WTC11 (cell line): ENCODE measurements at regions not wholly inside any gene's neighbourhood (a gene's known extent, or its start where the extent isn't known, plus 50 kb on each side); places are given as distances from the start of the nearest gene placed in this dataset.

Experiments used
- ATAC-seq: fragments of 200-7000 bp; cut with Tn5 transposase; 2 replicates; pipeline ENCODE4 v1.10.0; 2021; ENCODE audit warnings: mild to moderate bottlenecking, moderate library complexity
- CTCF ChIA-PET: fragments of 300-600 bp; sonication (Branson Sonifier 250); formaldehyde crosslinking; loops from one replicate; lab custom pipeline; 2021; ENCODE audit warnings: antibody characterized with exemption; lab: Charles Lee
- POLR2A ChIA-PET: fragments of 350-600 bp; sonication (Branson Sonifier 250); formaldehyde crosslinking; loops from one replicate; lab custom pipeline; 2021; ENCODE audit warnings: antibody characterized with exemption; lab: Charles Lee
- DNase-seq: peaks from one replicate; pipeline ENCODE4 v3.0.0; 2021; ENCODE audit warnings: low spot score
- H3K27ac Mint-ChIP-seq: 2 replicates; pipeline ENCODE4 v1.8.0; 2021; ENCODE audit warnings: mixed read lengths
- H3K27me3 Mint-ChIP-seq: 2 replicates; pipeline ENCODE4 v1.8.0; 2021; ENCODE audit warnings: low read depth, mild to moderate bottlenecking, moderate library complexity, mixed read lengths
- H3K36me3 Mint-ChIP-seq: 2 replicates; pipeline ENCODE4 v1.8.0; 2021; ENCODE audit warnings: mixed read lengths
- H3K4me1 Mint-ChIP-seq: 2 replicates; pipeline ENCODE4 v1.8.0; 2022; ENCODE audit warnings: mixed read lengths
- H3K4me3 Mint-ChIP-seq: 2 replicates; pipeline ENCODE4 v1.8.0; 2021; ENCODE audit warnings: mild to moderate bottlenecking, moderate library complexity, mixed read lengths
- H3K9me3 Mint-ChIP-seq: 2 replicates; pipeline ENCODE4 v1.8.0; 2021; ENCODE audit warnings: mixed read lengths
- AR ChIP-seq: fragments of 250-450 bp; sonication (Bioruptor Pico); IDR thresholded peaks from 2 replicates; pipeline ENCODE4 v1.9.0; 2021; ENCODE audit warnings: mild to moderate bottlenecking
- ATF3 ChIP-seq: sonication (generic); formaldehyde crosslinking; conservative IDR thresholded peaks from 2 replicates; pipeline ENCODE4 v1.8.1; 2022; ENCODE audit warnings: mild to moderate bottlenecking, missing genetic modification reagents
- CBFB ChIP-seq: sonication (generic); formaldehyde crosslinking; IDR thresholded peaks from 2 replicates; pipeline ENCODE4 v1.8.1; 2022; ENCODE audit warnings: mild to moderate bottlenecking, low read depth, missing genetic modification reagents
- ERG ChIP-seq: fragments of 250-450 bp; sonication (Bioruptor Pico); IDR thresholded peaks from 2 replicates; pipeline ENCODE4 v1.8.0; 2021; ENCODE audit warnings: mild to moderate bottlenecking
- ETV6 ChIP-seq: sonication (generic); formaldehyde crosslinking; IDR thresholded peaks from 2 replicates; pipeline ENCODE4 v1.8.1; 2022; ENCODE audit warnings: mild to moderate bottlenecking, missing genetic modification reagents
- FOXK1 ChIP-seq: sonication (generic); formaldehyde crosslinking; IDR thresholded peaks from 2 replicates; pipeline ENCODE4 v1.8.0; 2022; ENCODE audit warnings: mild to moderate bottlenecking, moderate library complexity, missing genetic modification reagents
- GRHL2 ChIP-seq: fragments of 250-450 bp; sonication (Bioruptor Pico); IDR thresholded peaks from 2 replicates; pipeline ENCODE4 v1.8.0; 2022; ENCODE audit warnings: mild to moderate bottlenecking, moderate library complexity; ENCODE audit not compliant: insufficient replicate concordance, severe bottlenecking
- GTF2I ChIP-seq: fragments of 250-450 bp; sonication (Bioruptor Pico); conservative IDR thresholded peaks from 2 replicates; pipeline ENCODE4 v1.4.0; 2021; ENCODE audit warnings: mild to moderate bottlenecking
- HMGA2 ChIP-seq: fragments of 250-450 bp; sonication (Bioruptor Pico); IDR thresholded peaks from 2 replicates; pipeline ENCODE4 v1.4.0; 2021; ENCODE audit warnings: mild to moderate bottlenecking, moderate library complexity
- KAT7 ChIP-seq: sonication (generic); formaldehyde crosslinking; IDR thresholded peaks from 2 replicates; pipeline ENCODE4 v1.8.1; 2023; ENCODE audit warnings: missing genetic modification reagents, mild to moderate bottlenecking, borderline replicate concordance
- NFYB ChIP-seq: sonication (generic); formaldehyde crosslinking; conservative IDR thresholded peaks from 2 replicates; pipeline ENCODE4 v1.8.0; 2022; ENCODE audit warnings: low read depth, missing genetic modification reagents
- NR3C1 ChIP-seq: sonication (generic); formaldehyde crosslinking; conservative IDR thresholded peaks from 2 replicates; pipeline ENCODE4 v1.8.1; 2023; ENCODE audit warnings: low read depth, mild to moderate bottlenecking, missing genetic modification reagents
- RELA ChIP-seq: sonication (generic); formaldehyde crosslinking; IDR thresholded peaks from 2 replicates; pipeline ENCODE4 v1.8.1; 2022; ENCODE audit warnings: missing genetic modification reagents, mild to moderate bottlenecking, borderline replicate concordance
- SOX15 ChIP-seq: fragments of 250-450 bp; sonication (Bioruptor Pico); IDR thresholded peaks from 2 replicates; pipeline ENCODE4 v1.9.0; 2021; ENCODE audit warnings: mild to moderate bottlenecking
- TCF7 ChIP-seq: sonication (generic); formaldehyde crosslinking; IDR thresholded peaks from 2 replicates; pipeline ENCODE4 v1.8.0; 2022; ENCODE audit warnings: mild to moderate bottlenecking, low read depth, missing genetic modification reagents, moderate library complexity
- TP53 ChIP-seq: sonication (generic); formaldehyde crosslinking; IDR thresholded peaks from 2 replicates; pipeline ENCODE4 v1.8.1; 2023; ENCODE audit warnings: mild to moderate bottlenecking, missing genetic modification reagents
- USF2 ChIP-seq: sonication (generic); formaldehyde crosslinking; IDR thresholded peaks from 2 replicates; pipeline ENCODE4 v1.8.1; 2023; ENCODE audit warnings: mild to moderate bottlenecking, missing genetic modification reagents, moderate library complexity
- ZNF121 ChIP-seq: sonication (generic); formaldehyde crosslinking; IDR thresholded peaks from 2 replicates; pipeline ENCODE4 v1.8.0; 2023; ENCODE audit warnings: missing genetic modification reagents
- ZNF138 ChIP-seq: sonication (generic); formaldehyde crosslinking; conservative IDR thresholded peaks from 2 replicates; pipeline ENCODE4 v1.8.1; 2022; ENCODE audit warnings: mild to moderate bottlenecking, moderate library complexity, missing genetic modification reagents
- ZNF232 ChIP-seq: sonication (generic); formaldehyde crosslinking; IDR thresholded peaks from 2 replicates; pipeline ENCODE4 v1.8.0; 2022; ENCODE audit warnings: mild to moderate bottlenecking, missing genetic modification reagents
- ZNF396 ChIP-seq: fragments of 250-450 bp; sonication (Bioruptor Pico); IDR thresholded peaks from 2 replicates; pipeline ENCODE4 v1.8.0; 2021; ENCODE audit warnings: mild to moderate bottlenecking, moderate library complexity, borderline replicate concordance
- ZNF416 ChIP-seq: fragments of 250-450 bp; sonication (Bioruptor Pico); IDR thresholded peaks from 2 replicates; pipeline ENCODE4 v1.9.0; 2021; ENCODE audit warnings: mild to moderate bottlenecking, inconsistent platforms
- ZNF512 ChIP-seq: sonication (generic); formaldehyde crosslinking; IDR thresholded peaks from 2 replicates; pipeline ENCODE4 v1.8.1; 2022; ENCODE audit warnings: missing genetic modification reagents, borderline replicate concordance
- TF ChIP-seq, protein P1 (sequence below): fragments of 250-450 bp; sonication (Bioruptor Pico); IDR thresholded peaks from 2 replicates; pipeline ENCODE4 v1.9.0; 2021; ENCODE audit warnings: mild to moderate bottlenecking
- TF ChIP-seq, protein P2 (sequence below): sonication (generic); formaldehyde crosslinking; IDR thresholded peaks from 2 replicates; pipeline ENCODE4 v1.8.1; 2023; ENCODE audit warnings: mild to moderate bottlenecking, moderate library complexity, missing genetic modification reagents
- TF ChIP-seq, protein P3 (sequence below): fragments of 250-450 bp; sonication (Bioruptor Pico); IDR thresholded peaks from 2 replicates; pipeline ENCODE4 v2.1.2; 2022; ENCODE audit warnings: mild to moderate bottlenecking, moderate library complexity

DNA sequence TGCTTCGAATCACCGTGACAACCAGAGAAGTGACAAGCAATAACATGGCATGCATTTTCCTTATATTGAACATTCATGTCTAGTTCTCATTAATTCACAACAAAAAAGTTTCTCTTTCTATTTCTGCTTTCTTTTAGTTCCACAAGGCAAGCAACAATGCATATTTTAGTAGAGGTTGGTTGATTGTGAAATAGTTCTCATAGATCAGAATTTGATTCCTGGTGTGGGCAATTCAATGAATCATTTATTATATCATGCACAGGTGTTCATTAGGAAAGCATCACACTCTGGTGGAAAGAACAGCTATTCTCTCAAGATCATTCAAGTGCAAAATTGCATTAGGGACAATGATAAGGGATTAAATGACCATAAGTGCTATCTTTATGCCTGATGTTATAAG is 980.9 kb downstream of the BRINP3 start (continued):
- TF ChIP-seq GRHL2 (CRISPR knock-in tag) = no peak
- TF ChIP-seq, protein P1, sequence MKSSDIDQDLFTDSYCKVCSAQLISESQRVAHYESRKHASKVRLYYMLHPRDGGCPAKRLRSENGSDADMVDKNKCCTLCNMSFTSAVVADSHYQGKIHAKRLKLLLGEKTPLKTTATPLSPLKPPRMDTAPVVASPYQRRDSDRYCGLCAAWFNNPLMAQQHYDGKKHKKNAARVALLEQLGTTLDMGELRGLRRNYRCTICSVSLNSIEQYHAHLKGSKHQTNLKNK = no peak
- TF ChIP-seq FOXK1 (CRISPR knock-in tag) = no peak
- no peak for TF ChIP-seq ERG (CRISPR knock-in tag)
- no peak for TF ChIP-seq KAT7 (CRISPR knock-in tag)
- no peak for TF ChIP-seq ATF3 (CRISPR knock-in tag)

DNA sequence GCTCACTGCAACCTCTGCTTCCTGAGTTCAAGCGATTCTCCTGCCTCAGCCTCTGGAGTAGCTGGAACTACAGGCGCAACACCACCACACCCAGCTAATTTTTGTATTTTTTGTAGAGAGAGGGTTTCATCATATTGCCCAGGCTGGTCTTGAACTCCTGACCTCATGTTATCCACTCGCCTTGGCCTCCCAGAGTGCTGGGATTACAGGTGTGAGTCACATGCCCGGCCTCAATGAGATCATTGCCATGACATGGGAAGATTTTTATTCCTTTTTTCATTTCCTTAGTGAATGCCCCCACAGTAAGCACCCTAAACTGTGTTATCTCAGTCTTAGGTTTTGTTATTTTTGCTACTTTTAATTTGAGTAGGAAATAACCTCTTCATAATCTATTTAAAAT is 977.9 kb downstream of the BRINP3 start:
- DNase-seq = no peak
- peaks cover 4% of the 10 kb centered on the region for H3K9me3 Mint-ChIP-seq
- no peak for ATAC-seq
- H3K36me3 Mint-ChIP-seq = no peaks in the 10 kb centered on the region
- TF ChIP-seq ZNF138 (CRISPR knock-in tag) = no peak
- TF ChIP-seq, protein P2, sequence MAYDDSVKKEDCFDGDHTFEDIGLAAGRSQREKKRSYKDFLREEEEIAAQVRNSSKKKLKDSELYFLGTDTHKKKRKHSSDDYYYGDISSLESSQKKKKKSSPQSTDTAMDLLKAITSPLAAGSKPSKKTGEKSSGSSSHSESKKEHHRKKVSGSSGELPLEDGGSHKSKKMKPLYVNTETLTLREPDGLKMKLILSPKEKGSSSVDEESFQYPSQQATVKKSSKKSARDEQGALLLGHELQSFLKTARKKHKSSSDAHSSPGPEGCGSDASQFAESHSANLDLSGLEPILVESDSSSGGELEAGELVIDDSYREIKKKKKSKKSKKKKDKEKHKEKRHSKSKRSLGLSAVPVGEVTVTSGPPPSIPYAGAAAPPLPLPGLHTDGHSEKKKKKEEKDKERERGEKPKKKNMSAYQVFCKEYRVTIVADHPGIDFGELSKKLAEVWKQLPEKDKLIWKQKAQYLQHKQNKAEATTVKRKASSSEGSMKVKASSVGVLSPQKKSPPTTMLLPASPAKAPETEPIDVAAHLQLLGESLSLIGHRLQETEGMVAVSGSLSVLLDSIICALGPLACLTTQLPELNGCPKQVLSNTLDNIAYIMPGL = no peak
- TF ChIP-seq NR3C1 (CRISPR knock-in tag) = no peak
- no peak for TF ChIP-seq HMGA2 (CRISPR knock-in tag)
- no peak for TF ChIP-seq RELA (CRISPR knock-in tag)
- no peak for TF ChIP-seq AR (CRISPR knock-in tag)
- TF ChIP-seq GTF2I (CRISPR knock-in tag) = no peak
- TF ChIP-seq USF2 = no peak
- no peak overlapping the region for H3K4me3 Mint-ChIP-seq
- ChIA-PET CTCF (no interaction called here), POLR2A (no interaction called here)
- H3K27ac Mint-ChIP-seq = no peak overlapping the region
- no peaks in the 10 kb centered on the region for H3K4me1 Mint-ChIP-seq
- H3K27me3 Mint-ChIP-seq = no peaks in the 10 kb centered on the region

GRCh38 chr1:189500778-189501177 is 976.9 kb downstream of the BRINP3 start:
- ATAC-seq (no peak), DNase-seq (no peak)
- no peaks in the 10 kb centered on the region for H3K36me3 Mint-ChIP-seq
- H3K4me3 Mint-ChIP-seq = no peak overlapping the region
- CTCF ChIA-PET = no interaction called here
- no peak overlapping the region for H3K27ac Mint-ChIP-seq
- peaks cover 8% of the 10 kb centered on the region for H3K9me3 Mint-ChIP-seq
- POLR2A ChIA-PET = no interaction called here
- H3K27me3 Mint-ChIP-seq = no peaks in the 10 kb centered on the region
- H3K4me1 Mint-ChIP-seq = no peaks in the 10 kb centered on the region
- TF ChIP-seq, protein P3, sequence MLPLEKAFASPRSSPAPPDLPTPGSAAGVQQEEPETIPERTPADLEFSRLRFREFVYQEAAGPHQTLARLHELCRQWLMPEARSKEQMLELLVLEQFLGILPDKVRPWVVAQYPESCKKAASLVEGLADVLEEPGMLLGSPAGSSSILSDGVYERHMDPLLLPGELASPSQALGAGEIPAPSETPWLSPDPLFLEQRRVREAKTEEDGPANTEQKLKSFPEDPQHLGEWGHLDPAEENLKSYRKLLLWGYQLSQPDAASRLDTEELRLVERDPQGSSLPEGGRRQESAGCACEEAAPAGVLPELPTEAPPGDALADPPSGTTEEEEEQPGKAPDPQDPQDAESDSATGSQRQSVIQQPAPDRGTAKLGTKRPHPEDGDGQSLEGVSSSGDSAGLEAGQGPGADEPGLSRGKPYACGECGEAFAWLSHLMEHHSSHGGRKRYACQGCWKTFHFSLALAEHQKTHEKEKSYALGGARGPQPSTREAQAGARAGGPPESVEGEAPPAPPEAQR (CRISPR knock-in tag) = no peak
- TF ChIP-seq NFYB (no peak), SOX15 (CRISPR knock-in tag) (no peak), ZNF416 (no peak), TP53 (CRISPR knock-in tag) (no peak), ZNF512 (CRISPR knock-in tag) (no peak), CBFB (no peak), ZNF121 (no peak), ZNF396 (CRISPR knock-in tag) (no peak), ZNF232 (CRISPR knock-in tag) (no peak), ZNF138 (CRISPR knock-in tag) (no peak), ETV6 (CRISPR knock-in tag) (no peak), TCF7 (CRISPR knock-in tag) (no peak)
